ENCODE measurements at regions not wholly inside any gene's neighbourhood (a gene's known extent, or its start where the extent isn't known, plus 50 kb on each side); places are given as distances from the start of the nearest gene placed in this dataset.

- TF ChIP-seq CTCF (IDR thresholded peaks at IDR 0.05), result no peak
- TF ChIP-seq POLR2A (IDR thresholded peaks at IDR 0.05), result no peak
Observed at GRCh38 chr2:167851876-167852275, 395.5 kb downstream of the STK39 start.
